ENCODE measurements at regions not wholly inside any gene's neighbourhood (a gene's known extent, or its start where the extent isn't known, plus 50 kb on each side); places are given as distances from the start of the nearest gene placed in this dataset.

GRCh38 chr5:57124014-57124413, 49.8 kb upstream of the GPBP1 start:
- DNase-seq (no peak), ATAC-seq (no peak)
- intact Hi-C loops (cut with DNase I): no loop called here
